ENCODE measurements at regions not wholly inside any gene's neighbourhood (a gene's known extent, or its start where the extent isn't known, plus 50 kb on each side); places are given as distances from the start of the nearest gene placed in this dataset.

- intact Hi-C loops (cut with micrococcal nuclease; ENCODE audit: unreplicated experiment), result no loop called here
- BruUV-seq (replicated peaks), result no TSS peak
- TF ChIP-seq, protein P1, sequence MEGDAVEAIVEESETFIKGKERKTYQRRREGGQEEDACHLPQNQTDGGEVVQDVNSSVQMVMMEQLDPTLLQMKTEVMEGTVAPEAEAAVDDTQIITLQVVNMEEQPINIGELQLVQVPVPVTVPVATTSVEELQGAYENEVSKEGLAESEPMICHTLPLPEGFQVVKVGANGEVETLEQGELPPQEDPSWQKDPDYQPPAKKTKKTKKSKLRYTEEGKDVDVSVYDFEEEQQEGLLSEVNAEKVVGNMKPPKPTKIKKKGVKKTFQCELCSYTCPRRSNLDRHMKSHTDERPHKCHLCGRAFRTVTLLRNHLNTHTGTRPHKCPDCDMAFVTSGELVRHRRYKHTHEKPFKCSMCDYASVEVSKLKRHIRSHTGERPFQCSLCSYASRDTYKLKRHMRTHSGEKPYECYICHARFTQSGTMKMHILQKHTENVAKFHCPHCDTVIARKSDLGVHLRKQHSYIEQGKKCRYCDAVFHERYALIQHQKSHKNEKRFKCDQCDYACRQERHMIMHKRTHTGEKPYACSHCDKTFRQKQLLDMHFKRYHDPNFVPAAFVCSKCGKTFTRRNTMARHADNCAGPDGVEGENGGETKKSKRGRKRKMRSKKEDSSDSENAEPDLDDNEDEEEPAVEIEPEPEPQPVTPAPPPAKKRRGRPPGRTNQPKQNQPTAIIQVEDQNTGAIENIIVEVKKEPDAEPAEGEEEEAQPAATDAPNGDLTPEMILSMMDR (conservative IDR thresholded peaks at IDR 0.05), result no peak
- no peak for TF ChIP-seq EZH2 (IDR thresholded peaks at IDR 0.05; ENCODE audit: low read depth)
- Histone ChIP-seq H4K20me1 (ENCODE audit: insufficient read depth) (no peaks in the 10 kb centered on the region), H2AFZ (no peak overlapping the region), H3F3A (ENCODE audit: insufficient read depth, low read depth) (no peaks in the 10 kb centered on the region), H3K4me2 (no peak overlapping the region), H3K79me2 (ENCODE audit: low read depth) (no peaks in the 10 kb centered on the region), H3K27ac (no peak overlapping the region), H3K27me3 (ENCODE audit: insufficient read depth, low read depth) (no peaks in the 10 kb centered on the region), H3K4me3 (no peak overlapping the region), H3K4me1 (replicated peaks; ENCODE audit: insufficient read depth) (no peaks in the 10 kb centered on the region), H3K9me3 (ENCODE audit: insufficient read depth, low read depth) (no peaks in the 10 kb centered on the region), H3K36me3 (ENCODE audit: low read depth) (no peaks in the 10 kb centered on the region), H3K9me2 (ENCODE audit: insufficient read depth) (no peaks in the 10 kb centered on the region)
- DNase-seq, result no peak
- CTCF ChIA-PET, result no interaction called here
- POLR2A ChIA-PET (ENCODE audit: unreplicated experiment), result no interaction called here
Measured at GRCh38 chr13:22369090-22369489, 698.2 kb downstream of the FGF9 start.

DNA sequence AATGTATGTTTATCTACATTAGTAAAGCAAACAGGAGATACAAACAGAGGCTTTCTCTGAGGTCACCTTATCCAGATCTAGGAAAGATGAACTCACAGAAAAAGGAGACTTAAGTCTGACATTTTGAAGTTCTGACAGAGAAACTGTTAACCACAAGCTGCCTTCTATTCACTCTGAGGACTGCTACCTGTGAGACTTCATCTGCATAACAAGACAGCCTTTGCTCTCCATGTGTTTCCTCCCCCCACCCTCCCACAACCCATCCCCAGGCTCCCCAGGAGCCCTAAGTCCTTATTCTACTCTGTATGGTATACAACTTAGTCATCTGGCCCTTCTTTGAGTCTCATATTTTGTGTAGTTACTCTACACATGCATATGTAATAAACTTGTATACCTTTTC is 699.0 kb downstream of the FGF9 start:
- BruUV-seq (replicated peaks), result no TSS peak
- CTCF ChIA-PET, result no interaction called here
- intact Hi-C loops (cut with micrococcal nuclease; ENCODE audit: unreplicated experiment), result no loop called here

GRCh38 chr13:22372261-22372660 is 701.4 kb downstream of the FGF9 start:
- no TSS peak for BruUV-seq (replicated peaks)
- TF ChIP-seq, protein P1 (conservative IDR thresholded peaks at IDR 0.05), result no peak
- no peak for TF ChIP-seq EZH2 (IDR thresholded peaks at IDR 0.05; ENCODE audit: low read depth)
- CTCF ChIA-PET, result no interaction called here
- H4K20me1 ChIP-seq (ENCODE audit: insufficient read depth), result no peaks in the 10 kb centered on the region
- DNase-seq, result no peak
- no peak overlapping the region for H2AFZ ChIP-seq
- H3K4me3 ChIP-seq, result no peak overlapping the region
- H3K9me2 ChIP-seq (ENCODE audit: insufficient read depth), result no peaks in the 10 kb centered on the region
- no peaks in the 10 kb centered on the region for H3K4me1 ChIP-seq (replicated peaks; ENCODE audit: insufficient read depth)
- H3K27ac ChIP-seq, result no peak overlapping the region
- intact Hi-C loops (cut with micrococcal nuclease; ENCODE audit: unreplicated experiment), result no loop called here
- POLR2A ChIA-PET (ENCODE audit: unreplicated experiment), result no interaction called here
- H3K9me3 ChIP-seq (ENCODE audit: insufficient read depth, low read depth), result no peaks in the 10 kb centered on the region
- no peaks in the 10 kb centered on the region for H3K36me3 ChIP-seq (ENCODE audit: low read depth)
- H3K27me3 ChIP-seq (ENCODE audit: insufficient read depth, low read depth), result no peaks in the 10 kb centered on the region
- H3K79me2 ChIP-seq (ENCODE audit: low read depth), result no peaks in the 10 kb centered on the region
- no peak overlapping the region for H3K4me2 ChIP-seq
- no peaks in the 10 kb centered on the region for H3F3A ChIP-seq (ENCODE audit: insufficient read depth, low read depth)

More for the DNA sequence above, 699.0 kb downstream of the FGF9 start:
- H3K4me1 ChIP-seq (replicated peaks; ENCODE audit: insufficient read depth), result no peaks in the 10 kb centered on the region
- no peak overlapping the region for H2AFZ ChIP-seq
- no peak overlapping the region for H3K4me2 ChIP-seq
- H3K4me3 ChIP-seq, result no peak overlapping the region
- TF ChIP-seq, protein P1 (conservative IDR thresholded peaks at IDR 0.05), result no peak
- TF ChIP-seq EZH2 (IDR thresholded peaks at IDR 0.05; ENCODE audit: low read depth), result no peak
- H4K20me1 ChIP-seq (ENCODE audit: insufficient read depth), result no peaks in the 10 kb centered on the region
- no peaks in the 10 kb centered on the region for H3K9me2 ChIP-seq (ENCODE audit: insufficient read depth)
- H3F3A ChIP-seq (ENCODE audit: insufficient read depth, low read depth), result no peaks in the 10 kb centered on the region
- H3K27me3 ChIP-seq (ENCODE audit: insufficient read depth, low read depth), result no peaks in the 10 kb centered on the region
- H3K36me3 ChIP-seq (ENCODE audit: low read depth), result no peaks in the 10 kb centered on the region
- H3K79me2 ChIP-seq (ENCODE audit: low read depth), result no peaks in the 10 kb centered on the region
- POLR2A ChIA-PET (ENCODE audit: unreplicated experiment), result no interaction called here
- DNase-seq, result no peak
- no peaks in the 10 kb centered on the region for H3K9me3 ChIP-seq (ENCODE audit: insufficient read depth, low read depth)
- no peak overlapping the region for H3K27ac ChIP-seq
